Kidney glomerular epithelial cell (primary cell): ENCODE measurements at regions not wholly inside any gene's neighbourhood (a gene's known extent, or its start where the extent isn't known, plus 50 kb on each side); places are given as distances from the start of the nearest gene placed in this dataset.
"Not testable (repeated sequence)": the region's sequence is repeated elsewhere in the genome, so short reads cannot be mapped to it uniquely, and the experiment has no call there.

Experiments used
- DNase-seq: peaks from one replicate; lab custom pipeline; 2025; lab: John Stamatoyannopoulos, UW

GRCh38 chr20:55937283-55937682 is 68.0 kb downstream of the CBLN4 start:
- no peak for DNase-seq

DNA sequence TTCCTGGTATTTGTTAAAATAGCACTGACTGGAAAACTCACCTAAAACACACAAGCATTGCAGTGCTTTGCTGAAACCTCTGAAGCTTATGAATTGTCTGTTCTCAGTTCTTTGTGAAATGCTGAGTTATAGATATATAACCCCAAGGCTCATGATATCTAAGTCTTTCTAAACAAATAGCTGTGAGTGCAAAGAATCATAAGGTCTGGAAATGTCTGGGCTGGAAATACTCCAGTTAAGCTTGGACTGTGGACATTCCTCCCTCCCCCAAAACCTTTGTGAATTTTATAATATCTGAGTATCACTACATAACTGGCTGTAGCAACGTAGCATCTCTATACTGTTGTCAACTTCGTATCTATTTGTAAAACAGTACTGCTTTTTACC is 69.1 kb downstream of the CBLN4 start:
- DNase-seq = no peak

GRCh38 chr20:55935448-55936208 is 69.7 kb downstream of the CBLN4 start:
- DNase-seq = no peak

DNA sequence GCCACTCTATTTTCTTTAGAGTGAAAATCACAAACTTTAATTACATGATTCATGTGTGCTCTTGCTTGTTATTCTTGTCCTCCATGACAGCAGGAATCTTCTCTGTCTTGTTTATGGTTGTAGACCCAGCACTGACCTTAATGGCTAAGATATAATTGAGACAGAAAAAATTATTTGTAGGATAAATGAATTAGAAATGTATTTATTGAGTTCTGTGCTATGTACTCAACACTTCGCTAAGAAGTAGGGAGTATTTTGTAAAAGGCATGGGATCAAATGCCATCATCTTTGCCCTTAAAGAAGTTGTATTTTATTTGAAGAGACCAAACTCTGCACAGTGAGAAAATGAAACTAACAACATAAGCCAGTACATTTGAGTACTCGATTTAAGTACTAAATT is 71.2 kb downstream of the CBLN4 start:
- no peak for DNase-seq

- DNase-seq = not testable (repeated sequence)
Observed at GRCh38 chr20:55930876-55931275, 74.4 kb downstream of the CBLN4 start.

- DNase-seq = no peak
Observed at GRCh38 chr20:55928266-55928665, 77.1 kb downstream of the CBLN4 start.

- DNase-seq = no peak
Observed at GRCh38 chr20:55919956-55920355, 85.4 kb downstream of the CBLN4 start.

DNA sequence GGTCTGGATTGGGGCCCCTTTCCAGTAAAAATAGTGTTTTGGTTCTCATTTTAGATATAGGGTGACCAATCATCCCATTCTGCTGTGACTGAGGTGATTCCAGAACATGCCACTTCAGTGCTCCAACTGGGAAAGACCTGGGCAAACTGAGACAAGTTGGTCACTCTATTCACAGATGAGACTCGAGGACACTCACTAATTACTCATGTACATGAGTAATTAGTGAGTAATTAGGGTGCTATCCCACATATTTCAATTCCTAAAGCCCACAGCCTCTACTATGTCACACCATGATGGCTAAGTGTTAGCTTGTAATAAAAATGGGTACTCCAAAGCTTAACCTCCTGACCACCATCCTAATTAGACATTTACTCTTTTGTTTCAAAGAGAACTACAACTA is 86.0 kb downstream of the CBLN4 start:
- no peak for DNase-seq

DNA sequence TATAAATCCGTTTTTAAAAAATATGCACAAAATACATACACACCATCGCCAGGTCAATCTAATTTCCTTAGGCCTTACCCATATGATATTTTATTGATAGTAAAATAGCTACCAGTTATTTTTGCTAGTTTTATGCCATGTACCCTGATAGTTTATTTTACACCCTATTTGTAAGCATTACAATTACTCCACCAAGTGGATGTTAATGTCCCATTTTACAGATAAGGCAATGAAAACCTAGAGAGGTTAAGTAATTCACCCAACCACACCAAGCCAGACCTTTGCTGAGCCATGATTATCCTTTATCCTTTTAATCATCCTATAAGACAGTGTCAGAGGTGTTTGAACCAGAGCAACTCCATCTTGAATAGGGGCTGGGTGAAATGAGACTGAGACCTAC is 86.8 kb downstream of the CBLN4 start:
- no peak for DNase-seq

DNA sequence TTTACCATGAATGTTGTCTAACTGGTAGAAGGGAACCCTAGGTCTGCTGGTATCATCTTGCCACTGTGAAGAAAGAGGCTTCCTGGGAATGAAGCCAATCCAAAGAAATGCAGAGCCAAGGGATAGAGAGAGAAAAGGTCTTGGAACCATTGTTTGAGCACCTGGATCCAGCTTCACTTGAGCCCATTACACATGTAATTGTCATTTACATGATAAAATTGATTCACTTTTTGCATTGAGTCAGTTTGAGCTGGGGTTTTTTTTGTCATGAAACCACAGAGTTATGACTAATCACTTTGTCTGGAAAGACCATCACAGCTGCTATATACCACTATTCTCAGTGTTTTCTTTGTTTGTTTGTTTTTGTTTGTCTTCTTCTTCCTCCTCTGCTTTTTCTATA is 112.3 kb downstream of the CBLN4 start:
- DNase-seq = no peak

DNA sequence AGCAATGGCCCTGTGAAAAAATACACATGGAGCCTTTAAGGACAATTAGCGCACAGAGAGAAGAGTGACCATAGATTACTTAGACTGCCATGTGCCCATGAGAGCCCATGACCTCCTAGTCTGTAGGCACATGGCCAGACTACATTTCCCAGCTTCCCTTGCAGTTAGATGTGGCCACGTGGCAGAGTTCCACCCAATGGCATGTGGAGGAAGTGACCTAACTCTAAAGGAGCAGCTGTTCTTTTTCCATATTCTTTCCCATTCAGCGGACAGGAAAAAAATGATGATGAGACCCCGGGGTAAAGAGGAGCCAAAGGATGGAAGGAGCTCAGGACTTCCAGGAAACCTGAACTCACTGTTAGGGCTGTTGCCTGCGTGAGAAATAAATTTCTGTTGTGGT is 116.6 kb downstream of the CBLN4 start:
- no peak for DNase-seq

DNA sequence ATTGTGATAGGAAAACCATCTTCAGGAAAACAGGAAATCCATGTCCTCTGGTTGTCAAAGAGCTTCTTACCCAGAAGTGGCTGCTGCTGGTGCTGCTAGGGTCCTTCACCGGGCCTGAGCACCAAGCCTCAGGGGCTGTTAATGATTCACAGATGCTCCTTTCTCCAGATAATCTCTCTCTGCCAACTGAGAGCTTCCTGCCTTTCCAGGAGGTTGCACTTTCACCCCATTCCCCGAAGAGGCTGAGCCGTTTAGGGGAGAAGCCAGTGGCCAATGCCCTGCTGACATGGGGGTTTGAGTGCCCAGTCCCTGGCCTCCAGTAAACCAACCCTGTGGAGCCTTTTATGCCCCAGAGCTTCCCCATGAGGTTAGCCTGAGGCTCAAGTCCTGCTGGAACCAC is 122.4 kb downstream of the CBLN4 start:
- DNase-seq = peak; percentile 3

DNA sequence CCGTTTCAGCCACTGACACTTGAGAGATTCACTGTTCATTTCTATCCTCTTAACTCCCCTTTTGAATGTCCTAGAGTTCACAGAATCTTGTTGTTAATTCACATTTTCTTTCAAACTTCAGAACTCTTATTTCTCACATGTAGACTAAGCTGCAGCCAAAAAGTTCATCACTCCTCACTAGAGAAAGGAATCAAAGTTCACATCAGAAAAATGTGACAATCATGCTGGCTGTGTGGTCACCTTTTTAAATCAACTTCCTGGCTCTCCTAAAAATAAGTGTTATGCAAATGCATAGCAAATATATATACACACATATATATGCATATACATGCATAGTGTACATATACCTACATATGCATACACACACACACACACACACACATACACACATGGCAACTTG is 123.0 kb downstream of the CBLN4 start:
- DNase-seq = no peak

GRCh38 chr20:55881204-55881603 is 124.1 kb downstream of the CBLN4 start:
- peak; percentile 4 for DNase-seq

DNA sequence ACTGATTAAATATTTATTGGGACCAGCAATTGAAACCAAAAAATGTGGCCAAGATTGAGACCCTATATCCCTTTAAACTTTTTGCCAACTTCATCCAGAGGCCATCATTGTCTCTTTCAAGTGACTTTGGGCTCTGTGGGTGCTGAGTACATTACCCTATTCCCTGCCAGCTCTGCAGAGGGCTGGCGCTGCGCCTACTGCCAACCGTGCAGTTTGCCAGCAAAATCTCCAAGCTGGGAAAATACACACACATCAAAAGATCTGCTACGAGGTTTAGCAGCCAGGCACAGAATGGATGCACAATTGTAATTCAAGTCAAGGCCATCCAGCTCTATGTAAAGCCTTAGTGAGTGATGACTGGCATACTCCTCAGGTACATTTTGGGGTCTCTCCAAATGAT is 125.0 kb downstream of the CBLN4 start:
- no peak for DNase-seq

DNA sequence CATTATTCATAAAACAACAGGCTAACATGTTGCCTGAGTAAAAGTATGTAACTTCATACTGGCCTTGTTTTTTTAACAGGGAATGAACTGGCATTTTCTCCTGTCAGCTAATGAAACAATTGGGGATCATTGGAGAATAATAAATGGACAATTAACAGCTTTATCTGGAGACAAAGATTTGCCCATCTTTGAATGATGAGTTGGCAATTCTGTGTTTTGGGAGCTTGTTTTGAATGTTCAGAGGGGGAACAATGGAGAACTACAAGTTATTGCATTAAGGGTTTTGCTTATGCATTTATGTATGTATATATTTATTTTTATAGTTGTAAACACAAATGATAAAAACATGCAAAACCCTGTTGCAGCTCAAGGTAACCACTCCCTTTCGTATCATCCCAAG is 150.3 kb downstream of the CBLN4 start:
- no peak for DNase-seq

DNA sequence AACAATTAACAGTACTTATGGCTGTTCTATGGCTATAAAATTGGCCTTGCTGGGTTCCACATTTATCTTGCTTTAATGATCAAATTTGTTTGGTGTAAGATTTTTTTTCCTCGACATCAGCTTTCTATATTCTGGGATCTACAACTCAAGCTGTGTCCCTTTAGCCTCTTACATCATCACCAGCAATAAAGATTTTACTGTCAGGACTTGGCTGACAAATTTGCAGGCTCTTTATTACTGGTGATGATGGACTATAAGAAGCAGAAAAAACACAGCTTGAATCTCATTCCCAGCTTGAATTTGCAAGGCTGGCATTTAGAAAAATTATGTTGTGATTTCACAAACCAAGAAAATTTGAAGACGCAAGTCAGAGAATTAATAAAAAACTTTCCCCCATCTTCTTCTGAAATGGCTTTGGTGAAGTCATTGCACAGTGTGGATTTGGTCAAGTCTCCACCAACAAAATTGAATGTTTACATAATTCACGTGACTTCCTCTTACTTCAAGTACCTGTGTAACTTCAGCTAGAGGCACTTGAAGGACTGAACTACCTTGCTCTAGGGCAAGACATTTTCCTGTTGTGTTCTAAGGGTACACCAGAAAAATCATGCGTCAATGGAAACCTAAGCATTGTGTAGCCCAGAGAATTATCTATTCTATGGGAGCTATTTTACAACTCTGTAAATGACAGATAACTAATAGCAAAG is 175.0 kb downstream of the CBLN4 start:
- DNase-seq = no peak

DNA sequence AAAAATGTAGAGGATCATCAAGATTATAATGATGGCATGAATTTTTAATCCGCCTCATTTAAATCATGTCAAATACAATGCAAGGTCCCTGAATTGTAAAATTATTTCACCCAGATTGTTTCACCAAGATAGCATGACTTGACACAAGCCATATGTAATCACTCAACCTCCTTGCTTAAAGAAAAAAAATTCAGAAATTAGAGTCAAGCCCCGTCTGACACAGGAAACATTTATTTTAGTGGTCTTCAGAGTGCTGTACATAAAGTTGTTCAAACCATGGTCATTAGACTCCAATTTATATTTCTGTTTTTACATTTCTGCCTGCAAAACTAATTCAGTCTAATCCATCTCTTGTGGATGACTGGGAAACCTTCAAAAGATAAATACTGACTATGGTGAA is 200.2 kb downstream of the CBLN4 start:
- no peak for DNase-seq

- DNase-seq = no peak
Observed at GRCh38 chr20:55800552-55801245, 204.6 kb downstream of the CBLN4 start.

DNA sequence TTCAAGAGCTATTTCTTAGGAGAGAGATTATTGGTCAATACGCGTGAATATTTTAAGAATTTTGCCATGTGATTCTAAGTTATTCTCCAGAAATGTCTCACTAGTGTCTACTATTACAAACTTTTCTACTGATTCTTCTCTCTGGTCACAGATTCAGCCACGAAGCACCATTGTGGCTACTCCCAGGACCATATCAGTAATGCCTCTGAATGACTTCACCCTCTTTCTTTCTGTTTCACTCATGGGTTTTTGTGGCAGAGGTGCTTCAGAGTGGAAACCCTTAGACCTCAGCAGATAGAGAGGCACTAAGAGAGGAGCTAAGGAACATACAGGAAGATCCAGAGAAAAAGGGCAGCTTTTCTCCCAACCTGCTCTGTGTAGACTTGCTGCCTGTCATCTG is 211.3 kb downstream of the CBLN4 start:
- DNase-seq = no peak

DNA sequence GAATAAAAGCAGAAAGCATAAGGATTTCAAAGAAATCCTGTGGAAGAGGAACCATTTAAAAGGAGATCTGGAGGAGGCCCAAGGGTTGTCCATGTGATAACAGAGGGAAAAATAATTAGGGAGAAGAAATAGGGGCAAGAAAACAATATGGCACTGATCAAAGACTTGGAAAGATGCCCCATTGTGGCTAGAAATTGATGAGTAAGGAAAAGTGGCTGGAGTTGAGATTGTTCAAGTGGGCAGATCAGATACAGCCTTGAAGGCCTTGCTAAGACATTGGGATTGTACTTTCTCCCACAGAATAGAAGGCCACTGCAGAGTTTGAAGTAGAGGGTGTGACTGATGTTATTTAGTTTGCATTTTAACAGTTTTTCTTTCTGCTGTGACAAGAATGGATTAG is 213.3 kb downstream of the CBLN4 start:
- DNase-seq = no peak

DNA sequence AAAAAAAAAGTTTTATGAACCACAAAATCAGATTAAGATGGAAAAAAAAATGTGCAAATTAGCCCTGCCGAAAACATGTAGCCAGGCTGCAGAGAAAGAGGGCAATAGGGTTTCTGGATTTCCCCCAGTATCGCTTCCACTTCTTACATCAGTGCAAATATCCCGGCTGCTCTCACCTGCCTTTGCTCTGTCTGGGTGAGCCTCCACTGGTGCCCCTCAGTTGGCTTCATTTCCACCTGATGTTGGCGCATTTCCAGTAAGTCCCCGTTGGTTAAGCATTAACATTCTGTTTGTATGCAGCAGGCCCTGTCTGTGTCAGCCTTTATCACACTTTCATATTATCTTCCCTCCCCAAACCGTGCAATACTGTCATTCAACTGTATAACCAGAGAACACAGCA is 215.1 kb downstream of the CBLN4 start:
- DNase-seq = no peak

DNA sequence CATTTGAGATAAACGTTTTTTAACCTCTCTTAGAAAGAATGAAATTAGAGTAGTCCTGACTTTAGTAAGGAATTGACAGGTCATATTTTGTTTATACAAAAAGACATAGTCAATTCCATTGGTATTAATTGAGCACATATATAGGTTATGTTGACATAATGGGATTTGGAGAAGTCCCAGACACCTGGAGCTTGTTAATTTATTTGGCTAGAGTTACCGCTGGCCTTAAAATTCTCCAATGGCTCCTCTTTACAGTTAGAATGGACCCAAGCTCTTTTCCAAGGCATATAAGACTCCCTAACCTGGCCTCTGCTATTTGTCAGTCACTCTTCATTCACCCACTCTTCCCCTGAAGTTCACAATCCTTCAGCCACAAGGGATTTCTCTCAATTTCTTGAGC is 221.3 kb downstream of the CBLN4 start:
- no peak for DNase-seq
